DND-41 (cell line): ENCODE measurements at regions not wholly inside any gene's neighbourhood (a gene's known extent, or its start where the extent isn't known, plus 50 kb on each side); places are given as distances from the start of the nearest gene placed in this dataset.
"Not testable (repeated sequence)": the region's sequence is repeated elsewhere in the genome, so short reads cannot be mapped to it uniquely, and the experiment has no call there.

ENCODE experiments used
- ATAC-seq: fragments of 200-7000 bp; cut with Tn5 transposase; 3 replicates; pipeline ENCODE4 v1.9.1; 2021; ENCODE audit warnings: low read depth; ENCODE audit not compliant: insufficient read depth
- DNase-seq: peaks from one replicate; pipeline ENCODE4 v3.0.0-alpha.2; 2020
- H2AFZ ChIP-seq: 2 replicates; pipeline ENCODE4 v1.6.0; 2012; ENCODE audit warnings: low read depth, low read length
- H3K27ac ChIP-seq: 2 replicates; pipeline ENCODE4 v1.5.1; 2012; ENCODE audit warnings: low read length, inconsistent platforms
- H3K27me3 ChIP-seq: fragments of 200-600 bp; sonication (generic); 2 replicates; pipeline ENCODE4 v1.6.0; 2012; ENCODE audit warnings: low read length, mild to moderate bottlenecking, inconsistent platforms; ENCODE audit not compliant: insufficient read depth, poor library complexity
- H3K36me3 ChIP-seq: 2 replicates; pipeline ENCODE4 v1.5.1; 2012; ENCODE audit warnings: low read length, inconsistent platforms; ENCODE audit not compliant: insufficient read depth
- H3K4me1 ChIP-seq: 2 replicates; pipeline ENCODE4 v1.5.1; 2012; ENCODE audit warnings: mild to moderate bottlenecking, low read length; ENCODE audit not compliant: insufficient read depth
- H3K4me2 ChIP-seq: 2 replicates; pipeline ENCODE4 v1.6.0; 2012; ENCODE audit warnings: mild to moderate bottlenecking, moderate library complexity, low read length, inconsistent platforms; ENCODE audit not compliant: insufficient read depth
- H3K4me3 ChIP-seq, 2 experiments: fragments of 200-600 bp in 1 of 2; shearing (Covaris generic) in 1 of 2; 2 replicates each; pipeline ENCODE4 v1.5.1; 2012 to 2016; ENCODE audit warnings: inconsistent platforms in 2 of 2, low read length in 2 of 2, mild to moderate bottlenecking in 2 of 2, low read depth in 1 of 2, moderate library complexity in 1 of 2
- H3K79me2 ChIP-seq: 2 replicates; pipeline ENCODE4 v1.6.0; 2012; ENCODE audit warnings: low read length, inconsistent platforms; ENCODE audit not compliant: insufficient read depth
- H3K9ac ChIP-seq: 2 replicates; pipeline ENCODE4 v1.6.0; 2012; ENCODE audit warnings: low read depth, mild to moderate bottlenecking, inconsistent platforms, low read length, moderate library complexity
- H3K9me3 ChIP-seq: 2 replicates; pipeline ENCODE4 v1.5.1; 2012; ENCODE audit warnings: low read length, moderate library complexity, mild to moderate bottlenecking, inconsistent platforms; ENCODE audit not compliant: insufficient read depth, severe bottlenecking
- H4K20me1 ChIP-seq: 2 replicates; pipeline ENCODE4 v1.6.0; 2012; ENCODE audit warnings: low read length; ENCODE audit not compliant: insufficient read depth
- CTCF ChIP-seq: IDR thresholded peaks from 2 replicates; pipeline ENCODE4 v1.5.1; 2012; ENCODE audit warnings: borderline replicate concordance, low read length, moderate library complexity, mild to moderate bottlenecking; ENCODE audit not compliant: poor library complexity, severe bottlenecking; ENCODE audit errors: extremely low read depth
- EZH2 ChIP-seq: IDR thresholded peaks from 3 replicates; pipeline ENCODE4 v1.6.1; 2012; ENCODE audit warnings: borderline replicate concordance, low read depth, mild to moderate bottlenecking, moderate library complexity, low read length, inconsistent platforms; ENCODE audit not compliant: severe bottlenecking

- H3K27ac ChIP-seq, result no peak overlapping the region
- DNase-seq, result no peak
- no peak for ATAC-seq
Observed at GRCh38 chr4:84317513-84317912, 181.6 kb downstream of the NKX6-1 start.

GRCh38 chr4:84312426-84313012 lies 186.6 kb downstream of the NKX6-1 start:
- H3K9me3 ChIP-seq, result no peaks in the 10 kb centered on the region
- TF ChIP-seq CTCF (no peak), EZH2 (no peak)
- H3K4me1 ChIP-seq, result no peaks in the 10 kb centered on the region
- DNase-seq (no peak), ATAC-seq (no peak)
- no peak overlapping the region for H3K4me2 ChIP-seq
- no peaks in the 10 kb centered on the region for H3K27me3 ChIP-seq
- H3K79me2 ChIP-seq, result no peaks in the 10 kb centered on the region
- H3K27ac ChIP-seq, result no peak overlapping the region
- H2AFZ ChIP-seq, result no peak overlapping the region
- no peak overlapping the region for H3K9ac ChIP-seq
- H4K20me1 ChIP-seq, result no peaks in the 10 kb centered on the region
- H3K4me3 ChIP-seq, result no peak overlapping the region
- no peaks in the 10 kb centered on the region for H3K36me3 ChIP-seq

More at GRCh38 chr4:84317513-84317912, 181.6 kb downstream of the NKX6-1 start:
- no peaks in the 10 kb centered on the region for H3K36me3 ChIP-seq
- H3K9me3 ChIP-seq, result no peaks in the 10 kb centered on the region
- H2AFZ ChIP-seq, result no peak overlapping the region
- H3K27me3 ChIP-seq, result no peaks in the 10 kb centered on the region
- H3K4me3 ChIP-seq, result no peak overlapping the region
- H4K20me1 ChIP-seq, result no peaks in the 10 kb centered on the region
- no peak for TF ChIP-seq EZH2
- TF ChIP-seq CTCF, result no peak
- no peak overlapping the region for H3K9ac ChIP-seq
- no peak overlapping the region for H3K4me2 ChIP-seq
- H3K4me1 ChIP-seq, result no peaks in the 10 kb centered on the region
- H3K79me2 ChIP-seq, result no peaks in the 10 kb centered on the region

- Histone ChIP-seq H3K4me3 (no peak overlapping the region), H3K9ac (no peak overlapping the region), H2AFZ (no peak overlapping the region), H3K27me3 (no peaks in the 10 kb centered on the region), H4K20me1 (no peaks in the 10 kb centered on the region), H3K4me1 (no peaks in the 10 kb centered on the region), H3K9me3 (no peaks in the 10 kb centered on the region), H3K36me3 (no peaks in the 10 kb centered on the region), H3K27ac (no peak overlapping the region), H3K4me2 (no peak overlapping the region), H3K79me2 (no peaks in the 10 kb centered on the region)
- TF ChIP-seq EZH2, result no peak
- no peak for TF ChIP-seq CTCF
- DNase-seq (no peak), ATAC-seq (no peak)
Observed at GRCh38 chr4:84309191-84309590, 189.9 kb downstream of the NKX6-1 start.

GRCh38 chr4:84298719-84299254 lies 200.3 kb downstream of the NKX6-1 start:
- not testable (repeated sequence) for H3K79me2 ChIP-seq, H3K36me3 ChIP-seq, H3K27me3 ChIP-seq, H3K9ac ChIP-seq, H3K9me3 ChIP-seq, H3K4me3 ChIP-seq, H3K27ac ChIP-seq, H4K20me1 ChIP-seq, DNase-seq, H3K4me2 ChIP-seq, H2AFZ ChIP-seq, ATAC-seq, H3K4me1 ChIP-seq
